ENCODE measurements at regions not wholly inside any gene's neighbourhood (a gene's known extent, or its start where the extent isn't known, plus 50 kb on each side); places are given as distances from the start of the nearest gene placed in this dataset.

- TF ChIP-seq POLR2AphosphoS5 (IDR thresholded peaks at IDR 0.05; ENCODE audit: low read depth) (no peak), CTCF (IDR thresholded peaks at IDR 0.05; ENCODE audit: insufficient read depth, low read length) (no peak), REST (IDR thresholded peaks at IDR 0.05; ENCODE audit: insufficient replicate concordance, low read depth) (no peak), GABPA (IDR thresholded peaks at IDR 0.05; ENCODE audit: low read depth) (no peak), SPI1 (IDR thresholded peaks at IDR 0.05; ENCODE audit: borderline replicate concordance, low read depth) (no peak)
Observed at GRCh38 chr4:155539746-155540145, 126.9 kb upstream of the GUCY1A1 start.
